Neural progenitor cell (in vitro differentiated cells): ENCODE measurements at regions not wholly inside any gene's neighbourhood (a gene's known extent, or its start where the extent isn't known, plus 50 kb on each side); places are given as distances from the start of the nearest gene placed in this dataset.
"Not testable (repeated sequence)": the region's sequence is repeated elsewhere in the genome, so short reads cannot be mapped to it uniquely, and the experiment has no call there.

Source experiments
- CTCF ChIP-seq: fragments of 200-600 bp; sonication (generic); IDR thresholded peaks from 2 replicates; pipeline ENCODE4 v1.5.1; 2017; ENCODE audit warnings: antibody characterized with exemption, mild to moderate bottlenecking
- EZH2phosphoT487 ChIP-seq: fragments of 200-600 bp; sonication (generic); IDR thresholded peaks from 2 replicates; pipeline ENCODE4 v1.6.1; 2017; ENCODE audit warnings: antibody characterized with exemption

- TF ChIP-seq CTCF, EZH2phosphoT487: not testable (repeated sequence)
These were observed 85.6 kb downstream of the TFRC start for GRCh38 chr3:195996314-195996713.
